Mesenchymal stem cell (in vitro differentiated cells and primary cell): ENCODE measurements at regions not wholly inside any gene's neighbourhood (a gene's known extent, or its start where the extent isn't known, plus 50 kb on each side); places are given as distances from the start of the nearest gene placed in this dataset.

Source experiments
- DNase-seq: peaks from one replicate; pipeline ENCODE4 v3.0.0-alpha.2; 2013
- H2AFZ ChIP-seq: one replicate; pipeline ENCODE4 v1.6.1; 2013; ENCODE audit warnings: low read depth, mild to moderate bottlenecking, control low read depth, inconsistent platforms, low read length, moderate library complexity
- H2AK5ac ChIP-seq: 2 replicates; pipeline ENCODE4 v1.6.1; 2013; ENCODE audit warnings: low read length, moderate library complexity, mild to moderate bottlenecking, inconsistent platforms; ENCODE audit not compliant: severe bottlenecking
- H2BK120ac ChIP-seq: one replicate; pipeline ENCODE4 v1.6.1; 2013; ENCODE audit warnings: low read depth, mild to moderate bottlenecking, inconsistent platforms, low read length, moderate library complexity
- H2BK12ac ChIP-seq, 2 experiments: one replicate each; pipeline ENCODE4 v1.6.1; 2013; ENCODE audit warnings: inconsistent platforms in 2 of 2, low read length in 2 of 2, mild to moderate bottlenecking in 2 of 2, moderate library complexity in 2 of 2, control low read depth in 1 of 2
- H2BK15ac ChIP-seq: one replicate; pipeline ENCODE4 v1.6.1; 2013; ENCODE audit warnings: mild to moderate bottlenecking, low read depth, inconsistent platforms; ENCODE audit not compliant: poor library complexity, severe bottlenecking
- H2BK5ac ChIP-seq: 2 replicates; pipeline ENCODE4 v1.6.1; 2013; ENCODE audit warnings: low read depth, mild to moderate bottlenecking, low read length, control low read depth, inconsistent platforms; ENCODE audit not compliant: poor library complexity, severe bottlenecking
- H3K14ac ChIP-seq, 2 experiments: one replicate each; pipeline ENCODE4 v1.6.1; 2013; ENCODE audit warnings: inconsistent platforms in 2 of 2, low read length in 2 of 2, control low read depth in 1 of 2, mild to moderate bottlenecking in 1 of 2, moderate library complexity in 1 of 2
- H3K18ac ChIP-seq, 2 experiments: one replicate each; pipeline ENCODE4 v1.6.1; 2013; ENCODE audit warnings: inconsistent platforms in 2 of 2, low read length in 2 of 2, control low read depth in 1 of 2, low read depth in 1 of 2, mild to moderate bottlenecking in 1 of 2
- H3K23ac ChIP-seq, 2 experiments: one replicate each; pipeline ENCODE4 v1.6.1; 2013; ENCODE audit warnings: inconsistent platforms in 2 of 2, low read length in 2 of 2, mild to moderate bottlenecking in 2 of 2, moderate library complexity in 2 of 2, control low read depth in 1 of 2
- H3K27ac ChIP-seq: 2 replicates; pipeline ENCODE4 v1.5.1; 2013; ENCODE audit warnings: mild to moderate bottlenecking, moderate library complexity, low read length, control low read depth, inconsistent platforms; ENCODE audit not compliant: poor library complexity, severe bottlenecking
- H3K27me3 ChIP-seq, 2 experiments: 2 replicates each; pipeline versions ENCODE4 v1.6.1 to v1.7.0; 2013; ENCODE audit warnings: low read length in 2 of 2, mild to moderate bottlenecking in 2 of 2, moderate library complexity in 2 of 2, control low read depth in 1 of 2, inconsistent platforms in 1 of 2; ENCODE audit not compliant: control insufficient read depth in 1 of 2, insufficient read depth in 1 of 2
- H3K36me3 ChIP-seq, 2 experiments: 2 replicates each; pipeline versions ENCODE4 v1.6.1 to v1.7.0; 2013; ENCODE audit warnings: low read length in 2 of 2, control low read depth in 1 of 2, inconsistent platforms in 1 of 2, low read depth in 1 of 2, mild to moderate bottlenecking in 1 of 2; ENCODE audit not compliant: insufficient read depth in 2 of 2, control insufficient read depth in 1 of 2
- H3K4ac ChIP-seq, 2 experiments: one replicate each; pipeline ENCODE4 v1.6.1; 2013; ENCODE audit warnings: inconsistent platforms in 2 of 2, low read length in 2 of 2, mild to moderate bottlenecking in 2 of 2, moderate library complexity in 2 of 2, control low read depth in 1 of 2, low read depth in 1 of 2
- H3K4me1 ChIP-seq: 2 replicates; pipeline ENCODE4 v1.6.1; 2013; ENCODE audit warnings: low read depth, low read length, control low read depth; ENCODE audit not compliant: control insufficient read depth, insufficient read depth
- H3K4me2 ChIP-seq: 2 replicates; pipeline ENCODE4 v1.6.1; 2013; ENCODE audit warnings: low read length, mild to moderate bottlenecking, inconsistent platforms; ENCODE audit not compliant: poor library complexity, severe bottlenecking
- H3K4me3 ChIP-seq, 2 experiments: 2 replicates each; pipeline versions ENCODE4 v1.5.1 to v1.7.0; 2013; ENCODE audit warnings: low read length in 2 of 2, mild to moderate bottlenecking in 2 of 2, control low read depth in 1 of 2, low read depth in 1 of 2; ENCODE audit not compliant: insufficient read depth in 1 of 2
- H3K79me1 ChIP-seq: replicated peaks from 2 replicates; pipeline ENCODE4 v1.6.1; 2013; ENCODE audit warnings: mild to moderate bottlenecking, control low read depth, low read length, inconsistent platforms; ENCODE audit not compliant: poor library complexity, severe bottlenecking
- H3K9ac ChIP-seq: 2 replicates; pipeline ENCODE4 v1.7.0; 2013; ENCODE audit warnings: mild to moderate bottlenecking, low read length, moderate library complexity
- H3K9me3 ChIP-seq: 2 replicates; pipeline ENCODE4 v1.7.0; 2013; ENCODE audit warnings: mild to moderate bottlenecking, low read length; ENCODE audit not compliant: control insufficient read depth
- H4K8ac ChIP-seq: one replicate; pipeline ENCODE4 v1.6.1; 2013; ENCODE audit warnings: inconsistent platforms, mild to moderate bottlenecking, low read length, moderate library complexity
- H4K91ac ChIP-seq: one replicate; pipeline ENCODE4 v1.6.1; 2013; ENCODE audit warnings: mild to moderate bottlenecking, low read length, inconsistent platforms
- WGBS: methylation state at CpG from one replicate; pipeline ENCODE4 v1.1.7; 2013; ENCODE audit warnings: mixed read lengths; 5-methylcytosine and 5-hydroxymethylcytosine counted together

GRCh38 chr5:153257381-153257780, 233.1 kb upstream of the GRIA1 start:
- Histone ChIP-seq H3K4me3 (no peak overlapping the region), H3K27ac (no peak overlapping the region), H2BK12ac (no peak overlapping the region), H4K8ac (no peak overlapping the region), H3K18ac (no peak overlapping the region), H3K9me3 (peaks cover 2% of the 10 kb centered on the region), H3K4me1 (no peaks in the 10 kb centered on the region), H3K23ac (no peak overlapping the region), H3K9ac (no peak overlapping the region), H4K91ac (no peak overlapping the region), H2AK5ac (no peak overlapping the region), H3K27me3 (no peaks in the 10 kb centered on the region), H2BK5ac (no peak overlapping the region), H3K79me1 (no peaks in the 10 kb centered on the region), H3K4ac (no peak overlapping the region), H2AFZ (no peak overlapping the region), H2BK120ac (no peak overlapping the region), H2BK15ac (no peak overlapping the region), H3K14ac (no peak overlapping the region), H3K36me3 (no peaks in the 10 kb centered on the region), H3K4me2 (no peak overlapping the region)
- DNase-seq: no peak

DNA sequence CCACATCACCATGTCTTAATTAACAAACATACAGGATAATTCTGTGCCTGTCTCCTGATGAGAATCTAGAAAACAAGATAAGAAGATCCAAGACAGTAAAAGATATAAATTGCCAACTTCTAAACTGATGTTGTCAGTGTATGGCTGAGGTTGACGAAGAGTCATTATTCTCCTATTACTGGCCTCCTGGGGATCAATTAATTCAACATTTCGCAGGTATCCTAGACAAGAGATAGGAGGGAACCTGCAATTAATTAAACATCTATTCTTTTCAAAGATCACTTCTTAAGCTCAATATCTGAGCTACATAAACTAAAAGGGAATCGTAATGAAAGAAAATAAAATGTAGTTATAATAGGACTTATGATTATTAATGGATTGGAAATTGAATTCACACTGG, 232.0 kb upstream of the GRIA1 start:
- H2BK5ac ChIP-seq: no peak overlapping the region
- no peaks in the 10 kb centered on the region for H3K36me3 ChIP-seq
- no peak overlapping the region for H4K8ac ChIP-seq
- H2BK15ac ChIP-seq: no peak overlapping the region
- no peak overlapping the region for H3K4me2 ChIP-seq
- no peaks in the 10 kb centered on the region for H3K79me1 ChIP-seq
- no peak overlapping the region for H3K9ac ChIP-seq
- no peak overlapping the region for H3K4ac ChIP-seq
- no peaks in the 10 kb centered on the region for H3K9me3 ChIP-seq
- H4K91ac ChIP-seq: no peak overlapping the region
- H3K23ac ChIP-seq: no peak overlapping the region
- H3K27ac ChIP-seq: no peak overlapping the region
- WGBS: no CpG with 5 or more reads among the region's 3 CpGs
- H3K18ac ChIP-seq: no peak overlapping the region
- H2AFZ ChIP-seq: no peak overlapping the region
- H3K4me3 ChIP-seq: no peak overlapping the region
- H3K4me1 ChIP-seq: no peaks in the 10 kb centered on the region
- no peak overlapping the region for H3K14ac ChIP-seq
- no peaks in the 10 kb centered on the region for H3K27me3 ChIP-seq
- no peak overlapping the region for H2BK120ac ChIP-seq
- H2AK5ac ChIP-seq: no peak overlapping the region
- no peak for DNase-seq
- H2BK12ac ChIP-seq: no peak overlapping the region

DNA sequence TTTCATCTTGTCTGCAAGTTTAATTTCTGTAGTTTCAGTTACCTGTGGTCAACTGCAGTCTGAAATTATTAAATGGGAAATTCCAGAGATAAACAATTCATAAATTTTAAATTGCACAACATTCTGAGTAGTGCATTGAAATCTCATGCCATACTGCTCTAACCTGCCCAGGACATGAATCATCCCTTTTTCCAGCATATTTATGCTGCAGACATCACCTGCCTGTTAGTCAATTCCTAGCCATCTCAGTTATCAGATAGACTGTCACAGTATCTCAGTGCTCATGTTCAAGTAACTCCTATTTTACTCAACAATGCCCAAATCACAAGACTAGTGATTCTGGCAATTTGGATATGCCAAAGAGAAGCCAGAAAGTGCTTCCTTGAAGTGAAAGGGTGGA, 223.0 kb upstream of the GRIA1 start:
- H3K9me3 ChIP-seq: no peaks in the 10 kb centered on the region
- H3K4me2 ChIP-seq: no peak overlapping the region
- no peaks in the 10 kb centered on the region for H3K4me1 ChIP-seq
- H3K27ac ChIP-seq: no peak overlapping the region
- DNase-seq: no peak
- H2BK5ac ChIP-seq: no peak overlapping the region
- H2AK5ac ChIP-seq: no peak overlapping the region
- no peak overlapping the region for H3K9ac ChIP-seq
- no peak overlapping the region for H4K8ac ChIP-seq
- H2BK12ac ChIP-seq: no peak overlapping the region
- H3K27me3 ChIP-seq: no peaks in the 10 kb centered on the region
- no peak overlapping the region for H3K4me3 ChIP-seq
- H3K36me3 ChIP-seq: no peaks in the 10 kb centered on the region
- H3K14ac ChIP-seq: no peak overlapping the region
- no peak overlapping the region for H2BK15ac ChIP-seq
- no peak overlapping the region for H3K4ac ChIP-seq
- H3K79me1 ChIP-seq: no peaks in the 10 kb centered on the region
- no peak overlapping the region for H4K91ac ChIP-seq
- no peak overlapping the region for H2AFZ ChIP-seq
- no peak overlapping the region for H3K18ac ChIP-seq
- H2BK120ac ChIP-seq: no peak overlapping the region
- H3K23ac ChIP-seq: no peak overlapping the region

- Histone ChIP-seq H3K18ac (no peak overlapping the region), H3K4me1 (no peaks in the 10 kb centered on the region), H3K4me3 (no peak overlapping the region), H2BK120ac (no peak overlapping the region), H3K36me3 (no peaks in the 10 kb centered on the region), H2BK5ac (no peak overlapping the region), H2BK12ac (no peak overlapping the region), H3K9me3 (peaks cover 1% of the 10 kb centered on the region), H2AFZ (no peak overlapping the region), H4K8ac (no peak overlapping the region), H3K9ac (no peak overlapping the region), H2BK15ac (no peak overlapping the region), H3K27ac (no peak overlapping the region), H3K4ac (no peak overlapping the region), H3K23ac (no peak overlapping the region), H3K4me2 (no peak overlapping the region), H3K79me1 (no peaks in the 10 kb centered on the region), H3K27me3 (no peaks in the 10 kb centered on the region), H2AK5ac (no peak overlapping the region), H3K14ac (no peak overlapping the region), H4K91ac (no peak overlapping the region)
- no peak for DNase-seq
- no CpG with 5 or more reads among the region's 3 CpGs for WGBS
Observed at GRCh38 chr5:153275695-153276094, 214.8 kb upstream of the GRIA1 start.
